Caco-2 (cell line): ENCODE measurements at regions not wholly inside any gene's neighbourhood (a gene's known extent, or its start where the extent isn't known, plus 50 kb on each side); places are given as distances from the start of the nearest gene placed in this dataset.

Experiments used
- BruUV-seq: library from RNA; stranded (reverse); fragments of 400-500 nt; replicated peaks from 2 replicates; lab custom pipeline; 2021; lab: Mats Ljungman, UMichigan
- CTCF ChIA-PET: fragments of 300-600 bp; sonication (Branson Sonifier 250); formaldehyde crosslinking; loops from one replicate; lab custom pipeline; 2022; ENCODE audit warnings: antibody characterized with exemption; lab: Charles Lee
- POLR2A ChIA-PET: fragments of 300-600 bp; sonication (Branson Sonifier 250); formaldehyde crosslinking; loops from one replicate; lab custom pipeline; 2022; ENCODE audit warnings: antibody characterized with exemption; lab: Charles Lee
- DNase-seq, 2 experiments: peaks; one replicate each; pipeline versions ENCODE4 v3.0.0 to v3.0.0-alpha.2; 2020 to 2022
- H3K27me3 ChIP-seq: replicated peaks from 2 replicates; pipeline ENCODE4 v1.6.0; 2011; ENCODE audit warnings: low read length; ENCODE audit not compliant: control insufficient read depth, insufficient read depth
- H3K36me3 ChIP-seq: 2 replicates; pipeline ENCODE4 v1.5.1; 2011; ENCODE audit warnings: low read length; ENCODE audit not compliant: control insufficient read depth, insufficient read depth
- H3K4me1 ChIP-seq: fragments of 250-450 bp; sonication (Bioruptor Pico); 2 replicates; pipeline ENCODE4 v1.5.1; 2020; ENCODE audit warnings: mild to moderate bottlenecking
- H3K4me3 ChIP-seq: 2 replicates; pipeline ENCODE4 v1.5.1; 2011; ENCODE audit warnings: low read depth, mild to moderate bottlenecking, control low read depth, low read length
- H3K9me3 ChIP-seq: fragments of 250-450 bp; sonication (Bioruptor Pico); 2 replicates; pipeline ENCODE4 v1.5.1; 2020; ENCODE audit warnings: mild to moderate bottlenecking, moderate library complexity
- H3K27ac Mint-ChIP-seq: one replicate; pipeline ENCODE4 v1.8.0; 2022; ENCODE audit warnings: mixed read lengths; ENCODE audit not compliant: unreplicated experiment
- H3K27me3 Mint-ChIP-seq: one replicate; pipeline ENCODE4 v1.8.0; 2022; ENCODE audit warnings: mixed read lengths; ENCODE audit not compliant: insufficient read depth, unreplicated experiment
- H3K36me3 Mint-ChIP-seq: one replicate; pipeline ENCODE4 v1.8.0; 2022; ENCODE audit warnings: mild to moderate bottlenecking, mixed read lengths; ENCODE audit not compliant: insufficient read depth, unreplicated experiment
- H3K4me1 Mint-ChIP-seq: one replicate; pipeline ENCODE4 v1.8.0; 2022; ENCODE audit warnings: low read depth, mixed read lengths; ENCODE audit not compliant: unreplicated experiment
- H3K4me3 Mint-ChIP-seq: one replicate; pipeline ENCODE4 v1.8.0; 2022; ENCODE audit warnings: mild to moderate bottlenecking, moderate library complexity, mixed read lengths; ENCODE audit not compliant: unreplicated experiment
- H3K9me3 Mint-ChIP-seq: one replicate; pipeline ENCODE4 v1.8.0; 2022; ENCODE audit warnings: mixed read lengths; ENCODE audit not compliant: unreplicated experiment
- CTCF ChIP-seq, 2 experiments: fragments of 200-600 bp in 1 of 2; IDR thresholded peaks; 1 replicate in 1 of 2; 2 replicates in 1 of 2; pipeline versions ENCODE4 v1.5.1 to v1.8.0; 2011 to 2022; ENCODE audit warnings: antibody characterized with exemption in 1 of 2, control low read depth in 1 of 2, inconsistent platforms in 1 of 2, low read depth in 1 of 2, low read length in 1 of 2, mild to moderate bottlenecking in 1 of 2, moderate library complexity in 1 of 2; ENCODE audit not compliant: insufficient read depth in 1 of 2, severe bottlenecking in 1 of 2, unreplicated experiment in 1 of 2
- intact Hi-C: fragments of 100-400 bp; cut with micrococcal nuclease; formaldehyde crosslinking; loops from one replicate; pipeline ENCODE4 v1.10.0; 2022; ENCODE audit not compliant: unreplicated experiment

- Histone ChIP-seq H3K27me3 (no peaks in the 10 kb centered on the region), H3K4me3 (no peak overlapping the region), H3K4me1 (no peaks in the 10 kb centered on the region), H3K36me3 (no peaks in the 10 kb centered on the region), H3K9me3 (no peaks in the 10 kb centered on the region)
- intact Hi-C loops, result no loop called here
- TF ChIP-seq CTCF (IDR thresholded peaks at IDR 0.05; ENCODE audit: insufficient read depth in 1 of 2, low read depth in 1 of 2, low read length in 1 of 2, severe bottlenecking in 1 of 2, unreplicated experiment in 1 of 2), result no peak
- no peak for DNase-seq
- Mint-ChIP-seq H3K4me1 (no peaks in the 10 kb centered on the region), H3K27ac (no peak overlapping the region), H3K36me3 (no peaks in the 10 kb centered on the region), H3K9me3 (peaks cover 10% of the 10 kb centered on the region), H3K27me3 (peaks cover 5% of the 10 kb centered on the region), H3K4me3 (no peak overlapping the region)
- ChIA-PET CTCF (interaction anchor here (0.5 kb wide), 1 partner anchor 170 kb away, joined by 3 read pairs; no protein-coding TSS in a partner anchor), POLR2A (no interaction called here)
- BruUV-seq, result no TSS peak
Measured at GRCh38 chr1:14260480-14260879, 338.0 kb upstream of the KAZN start.

GRCh38 chr1:14261395-14261794 is 337.1 kb upstream of the KAZN start:
- intact Hi-C loops, result no loop called here
- peaks cover 3% of the 10 kb centered on the region for H3K9me3 Mint-ChIP-seq
- H3K4me1 ChIP-seq, result no peaks in the 10 kb centered on the region
- H3K36me3 ChIP-seq, result no peaks in the 10 kb centered on the region
- no peaks in the 10 kb centered on the region for H3K4me1 Mint-ChIP-seq
- peaks cover 5% of the 10 kb centered on the region for H3K27me3 Mint-ChIP-seq
- TF ChIP-seq CTCF (IDR thresholded peaks at IDR 0.05; ENCODE audit: insufficient read depth in 1 of 2, low read depth in 1 of 2, low read length in 1 of 2, severe bottlenecking in 1 of 2, unreplicated experiment in 1 of 2), result no peak
- no peak overlapping the region for H3K4me3 ChIP-seq
- no peaks in the 10 kb centered on the region for H3K27me3 ChIP-seq
- H3K4me3 Mint-ChIP-seq, result no peak overlapping the region
- POLR2A ChIA-PET, result no interaction called here
- DNase-seq, result no peak
- no peaks in the 10 kb centered on the region for H3K36me3 Mint-ChIP-seq
- no TSS peak for BruUV-seq
- no peak overlapping the region for H3K27ac Mint-ChIP-seq
- H3K9me3 ChIP-seq, result no peaks in the 10 kb centered on the region
- CTCF ChIA-PET, result no interaction called here

- no peaks in the 10 kb centered on the region for H3K4me1 Mint-ChIP-seq
- CTCF ChIA-PET, result no interaction called here
- Histone ChIP-seq H3K4me3 (no peak overlapping the region), H3K27me3 (no peaks in the 10 kb centered on the region), H3K9me3 (no peaks in the 10 kb centered on the region), H3K4me1 (no peaks in the 10 kb centered on the region), H3K36me3 (no peaks in the 10 kb centered on the region)
- intact Hi-C loops, result no loop called here
- BruUV-seq, result no TSS peak
- no peaks in the 10 kb centered on the region for H3K36me3 Mint-ChIP-seq
- H3K4me3 Mint-ChIP-seq, result no peak overlapping the region
- no peak for TF ChIP-seq CTCF (IDR thresholded peaks at IDR 0.05; ENCODE audit: insufficient read depth in 1 of 2, low read depth in 1 of 2, low read length in 1 of 2, severe bottlenecking in 1 of 2, unreplicated experiment in 1 of 2)
- peaks cover 5% of the 10 kb centered on the region for H3K27me3 Mint-ChIP-seq
- POLR2A ChIA-PET, result no interaction called here
- H3K27ac Mint-ChIP-seq, result no peak overlapping the region
- H3K9me3 Mint-ChIP-seq, result no peaks in the 10 kb centered on the region
- DNase-seq, result no peak
Measured at GRCh38 chr1:14262637-14263036, 335.8 kb upstream of the KAZN start.
